Head of caudate nucleus (tissue), 42 donors: ENCODE measurements at regions not wholly inside any gene's neighbourhood (a gene's known extent, or its start where the extent isn't known, plus 50 kb on each side); places are given as distances from the start of the nearest gene placed in this dataset.

ENCODE experiments used
- DNase-seq, 42 donors: peaks; one replicate each; pipeline versions ENCODE4 v3.0.0 to v3.0.0-alpha.2; 2020 to 2021; ENCODE audit warnings: mixed read lengths in 7 of 42
- intact Hi-C: fragments of 100-400 bp; cut with DNase I; formaldehyde crosslinking; loops from one replicate; pipeline ENCODE4 v1.15.0; 2022

DNA sequence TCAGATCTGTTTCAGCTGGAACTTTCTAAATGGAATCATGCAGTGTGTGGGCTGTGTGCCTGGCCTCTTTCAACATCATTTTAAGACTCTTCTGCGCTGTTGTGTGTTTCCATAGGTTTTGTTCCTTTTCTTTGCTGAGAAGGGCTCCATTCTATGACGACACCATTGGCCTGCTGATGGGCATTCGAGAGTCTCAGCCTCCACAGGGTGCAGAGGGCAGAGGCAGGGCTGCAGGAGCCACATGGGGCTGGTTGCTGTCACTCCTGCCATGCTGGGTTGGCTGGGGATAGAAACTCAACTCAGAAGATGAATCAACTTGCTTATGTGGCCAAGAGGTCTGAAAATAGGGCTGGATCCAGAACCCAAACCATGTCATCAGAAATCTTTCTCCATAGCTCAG, 68.5 kb upstream of the SLCO4A1 start:
- intact Hi-C loops = no loop called here
- no peak for DNase-seq

DNA sequence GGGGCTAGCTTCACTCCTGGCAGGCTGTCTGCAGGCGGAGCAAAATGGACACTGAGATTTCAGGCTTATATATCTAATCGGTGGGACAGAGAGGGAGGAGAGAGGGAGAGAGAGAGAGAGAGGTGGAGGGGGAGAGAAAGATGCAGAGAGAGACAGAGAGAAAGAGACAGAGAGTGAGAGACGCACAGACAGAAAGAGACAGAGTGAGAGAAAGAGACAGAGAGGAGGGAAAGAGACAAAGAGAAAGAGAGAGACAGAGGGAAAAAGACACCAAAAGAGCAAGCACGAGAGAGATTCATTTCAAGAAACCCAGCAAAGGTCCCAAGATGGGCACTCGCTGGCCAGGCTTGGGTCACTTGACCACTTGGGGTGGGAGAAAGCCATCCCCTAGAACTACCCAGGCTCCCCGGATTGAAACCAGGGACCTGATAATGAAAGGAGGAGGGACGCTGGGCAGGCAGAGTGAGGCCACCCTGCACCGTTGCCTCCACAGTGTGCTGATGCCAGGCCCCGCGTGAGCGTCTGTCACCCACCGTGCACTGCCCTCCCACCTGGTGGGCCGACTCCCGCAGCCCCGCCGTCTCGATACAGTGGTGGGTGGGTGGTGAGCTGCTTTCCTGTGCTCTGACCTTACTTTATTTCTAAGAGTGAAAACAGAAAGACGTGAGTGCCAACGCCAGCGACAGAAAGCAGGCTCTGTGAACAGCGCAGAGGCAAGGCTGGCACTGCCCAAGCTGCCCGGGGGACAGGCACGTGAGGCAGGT, 67.9 kb upstream of the SLCO4A1 start:
- DNase-seq = no peak
- intact Hi-C loops = no loop called here

DNA sequence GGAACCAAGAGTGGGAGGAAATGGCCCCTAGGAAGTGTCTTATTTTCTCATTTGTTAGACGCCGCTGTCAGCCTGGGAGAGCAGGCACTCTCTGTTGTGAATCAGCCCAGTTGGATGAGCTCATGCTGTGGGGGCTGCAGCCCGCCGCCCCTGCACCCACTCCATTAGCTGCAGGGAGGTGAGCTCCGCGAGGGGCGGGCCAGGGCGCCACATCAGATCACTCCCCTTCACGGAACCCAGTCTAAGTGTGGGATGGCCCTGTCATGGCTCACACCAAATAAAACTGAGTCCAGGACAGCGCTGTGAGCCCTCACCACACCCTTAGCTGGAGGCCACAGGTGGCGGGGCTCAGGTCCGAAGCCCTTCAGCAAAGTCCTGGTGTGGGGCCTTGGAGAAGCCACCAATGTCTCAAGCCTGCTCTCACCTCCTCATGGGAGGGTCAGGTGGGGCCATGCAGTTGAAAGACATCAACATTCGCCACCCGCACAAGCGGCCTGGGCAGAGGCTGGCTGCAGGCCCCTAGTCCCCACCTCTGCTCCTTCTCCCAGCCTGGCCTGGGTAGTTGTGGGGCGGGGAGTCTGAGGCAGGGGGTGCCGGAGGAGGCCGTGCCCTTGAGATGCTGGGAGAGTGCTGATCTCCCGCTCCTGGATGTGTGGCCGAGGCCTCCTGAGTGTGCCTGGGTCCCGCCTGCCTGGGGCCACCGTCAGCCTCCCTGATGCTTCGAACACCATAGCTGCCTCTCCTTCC, 66.2 kb upstream of the SLCO4A1 start:
- DNase-seq = peak; percentile 16 to 88 (median 68)
- intact Hi-C loops = no loop called here

DNA sequence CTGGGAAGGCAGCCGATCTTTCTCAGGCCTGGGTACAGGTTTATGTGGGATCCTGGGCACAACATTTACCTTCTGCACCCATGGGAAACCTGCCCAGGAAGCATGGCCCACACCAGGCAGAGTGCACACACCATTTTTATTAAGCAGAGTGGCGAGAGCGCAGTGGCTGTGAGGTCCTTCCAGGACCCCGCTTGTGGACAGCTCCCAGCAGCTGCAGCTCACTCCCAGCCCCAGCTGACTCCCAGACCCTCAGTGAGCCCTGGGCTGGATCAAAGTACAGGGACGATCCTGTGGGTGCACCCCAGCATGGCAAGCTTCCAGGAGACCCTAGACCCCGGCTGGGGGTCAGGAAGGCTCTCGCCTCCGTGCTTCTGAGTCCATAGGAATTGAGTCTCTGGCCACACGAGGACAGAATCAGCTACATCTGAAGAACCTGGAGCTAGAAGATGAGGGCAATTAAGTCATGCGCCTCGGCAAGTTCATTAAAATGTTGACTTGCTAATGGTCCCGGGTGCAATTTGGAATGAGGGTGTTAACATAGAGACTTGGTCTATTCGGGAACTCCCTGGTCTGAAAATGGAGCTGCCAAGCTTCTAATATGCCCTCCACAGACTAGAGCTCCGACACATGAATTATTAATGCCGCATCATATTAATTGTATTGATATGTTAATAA, 65.4 kb upstream of the SLCO4A1 start:
- intact Hi-C loops = no loop called here
- no peak for DNase-seq

DNA sequence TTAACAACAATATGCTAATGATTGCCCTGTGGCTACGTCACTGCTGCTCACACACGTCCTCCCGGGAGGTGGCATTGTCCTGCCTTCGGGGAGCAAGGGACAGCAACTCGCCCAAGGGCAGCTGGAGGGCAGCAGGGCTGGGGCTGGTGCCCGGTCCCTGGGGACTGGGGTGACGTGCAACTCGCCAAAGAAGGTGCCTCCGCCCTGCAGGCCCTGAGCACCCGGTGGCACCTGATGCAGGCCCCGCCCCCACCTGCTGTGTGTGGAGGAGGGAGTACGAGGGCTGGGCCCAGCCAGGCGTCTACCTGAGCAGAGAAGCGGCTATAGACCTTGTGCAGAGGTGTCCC, 64.8 kb upstream of the SLCO4A1 start:
- intact Hi-C loops = no loop called here
- no peak for DNase-seq

DNA sequence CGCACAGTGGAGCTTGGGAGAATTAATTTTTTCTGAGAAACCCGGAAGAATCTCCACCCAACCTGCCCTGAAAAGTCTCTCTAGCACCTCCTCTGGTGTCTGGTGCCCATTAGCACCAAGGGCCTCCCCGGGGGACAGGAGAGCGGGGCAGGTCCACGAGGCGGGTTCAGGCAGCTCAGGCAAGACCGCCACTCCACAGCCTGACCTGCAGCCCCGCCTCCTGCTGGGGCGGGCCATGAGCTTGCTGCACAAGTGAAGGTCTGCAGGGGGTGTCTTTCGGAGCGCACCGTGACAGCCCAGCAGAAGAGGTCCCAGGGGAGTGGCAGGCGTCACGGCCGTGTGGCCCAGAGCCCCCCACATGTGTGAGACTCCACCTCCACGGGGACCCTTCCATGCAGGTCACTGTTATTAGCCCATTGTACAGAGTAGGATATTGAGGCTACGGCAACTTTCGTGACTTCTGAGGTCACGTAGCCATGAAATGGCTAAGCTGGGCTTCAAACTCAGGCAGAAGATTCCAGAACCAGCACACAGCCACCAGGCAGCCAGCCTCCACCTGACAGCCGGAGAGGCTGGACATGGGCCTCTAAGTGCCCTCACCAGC, 63.9 kb upstream of the SLCO4A1 start:
- intact Hi-C loops = no loop called here
- no peak for DNase-seq

DNA sequence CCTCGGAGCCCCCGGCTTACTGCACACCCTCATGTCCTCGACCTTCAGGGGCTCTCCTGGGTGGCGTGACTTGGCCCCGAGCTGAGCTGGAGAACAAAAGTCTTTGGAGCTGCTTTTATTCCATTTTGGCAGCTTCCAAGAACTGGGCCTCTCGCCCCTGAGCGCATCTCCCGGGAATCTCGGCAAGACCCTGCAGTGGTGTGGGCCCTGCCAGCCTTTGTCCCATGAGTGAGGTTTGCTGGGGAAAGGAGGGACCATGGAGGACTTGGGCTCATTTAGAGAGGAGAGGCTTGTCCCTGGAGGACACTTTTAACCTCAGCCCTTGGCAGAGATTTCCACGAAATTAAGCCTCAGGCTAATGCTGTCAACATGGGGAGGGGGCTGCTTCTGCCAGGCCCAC, 62.3 kb upstream of the SLCO4A1 start:
- intact Hi-C loops = no loop called here
- no peak for DNase-seq

DNA sequence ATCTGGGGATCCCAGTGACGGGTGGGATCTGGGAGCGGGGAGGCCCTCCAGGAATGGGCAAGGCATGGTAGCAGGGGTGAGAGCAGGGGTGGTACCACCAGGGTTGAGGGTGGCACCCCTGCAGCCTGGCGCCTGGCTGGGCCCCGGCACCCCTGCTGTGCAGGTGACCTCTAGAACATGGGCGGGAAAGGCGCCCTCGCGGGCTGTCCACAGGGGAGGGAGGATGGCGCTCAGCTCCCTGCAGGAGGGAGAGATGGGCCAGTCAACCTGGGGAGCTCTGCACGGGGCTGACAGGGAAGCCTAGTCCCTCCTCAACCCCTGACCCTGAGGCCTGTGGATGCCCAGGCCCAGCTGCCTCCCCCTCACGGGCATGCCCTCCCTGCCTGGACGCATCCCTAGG, 61.6 kb upstream of the SLCO4A1 start:
- DNase-seq = no peak
- intact Hi-C loops = no loop called here

DNA sequence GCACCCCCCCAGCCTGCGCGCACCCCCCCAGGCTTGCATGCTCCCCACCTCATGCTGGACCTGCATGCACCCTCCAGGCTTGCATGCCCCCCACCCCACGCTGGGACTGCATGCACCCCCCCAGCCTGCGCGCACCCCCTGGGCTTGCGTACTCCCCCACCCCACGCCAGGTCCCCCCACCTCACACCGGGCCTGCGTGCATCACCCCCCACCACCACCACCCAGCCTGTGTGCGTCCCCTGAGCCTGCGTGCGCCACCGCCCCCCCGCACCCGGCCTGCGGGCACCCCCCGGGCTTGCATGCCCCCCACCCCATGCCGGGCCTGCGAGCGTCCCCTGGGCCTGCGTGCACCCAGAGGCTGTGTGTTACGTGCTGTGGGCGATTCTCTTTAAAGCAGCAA, 61.0 kb upstream of the SLCO4A1 start:
- intact Hi-C loops = no loop called here
- DNase-seq = no peak

DNA sequence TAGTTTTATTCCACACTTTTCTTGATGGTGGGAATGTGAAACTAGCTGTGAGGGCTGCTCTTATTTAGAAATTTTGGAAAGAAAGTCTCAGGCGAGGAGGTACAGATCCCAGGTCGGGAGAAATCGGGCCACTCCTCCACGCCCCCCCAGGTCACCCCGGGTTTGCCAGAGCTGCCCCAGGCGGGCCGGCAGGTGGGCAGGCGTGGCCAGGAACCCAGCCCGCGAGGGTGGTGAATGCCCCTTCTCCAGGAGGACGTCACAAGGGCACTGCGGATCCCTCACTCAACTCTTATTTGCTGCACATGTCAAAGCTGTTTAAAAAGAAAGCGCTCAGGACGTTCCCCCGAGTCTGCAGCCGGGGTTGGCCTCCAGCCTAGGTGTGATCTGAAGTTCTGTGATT, 60.5 kb upstream of the SLCO4A1 start:
- DNase-seq = peak in 1 of 42 donors; percentile 53
- intact Hi-C loops = no loop called here

DNA sequence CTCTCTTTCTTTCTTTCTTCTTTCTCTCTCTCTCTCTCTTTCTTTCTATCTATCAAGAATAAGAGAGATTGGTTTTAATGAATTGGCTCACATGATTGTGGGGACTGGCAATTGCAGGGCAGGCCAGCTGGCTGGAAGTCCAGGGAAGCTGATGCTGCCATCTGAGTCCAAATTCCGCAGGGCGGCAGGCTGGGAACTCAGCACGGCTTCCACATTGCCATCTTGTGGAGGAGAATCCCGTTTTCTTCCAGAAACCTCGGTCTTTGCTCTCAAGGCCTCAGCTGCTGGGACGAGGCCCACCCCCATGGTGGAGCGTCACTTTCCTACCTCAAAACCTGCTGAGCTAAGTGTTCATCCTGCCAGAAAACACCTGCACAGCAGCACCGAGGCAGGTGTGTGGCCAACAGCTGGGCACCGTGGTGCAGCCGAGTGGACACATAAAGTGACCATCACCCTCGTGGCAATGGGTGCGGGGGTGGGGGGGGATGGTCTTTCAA, 58.8 kb upstream of the SLCO4A1 start:
- DNase-seq = peak in 38 of 42 donors; percentile 9 to 82 (median 50)
- intact Hi-C loops = no loop called here

DNA sequence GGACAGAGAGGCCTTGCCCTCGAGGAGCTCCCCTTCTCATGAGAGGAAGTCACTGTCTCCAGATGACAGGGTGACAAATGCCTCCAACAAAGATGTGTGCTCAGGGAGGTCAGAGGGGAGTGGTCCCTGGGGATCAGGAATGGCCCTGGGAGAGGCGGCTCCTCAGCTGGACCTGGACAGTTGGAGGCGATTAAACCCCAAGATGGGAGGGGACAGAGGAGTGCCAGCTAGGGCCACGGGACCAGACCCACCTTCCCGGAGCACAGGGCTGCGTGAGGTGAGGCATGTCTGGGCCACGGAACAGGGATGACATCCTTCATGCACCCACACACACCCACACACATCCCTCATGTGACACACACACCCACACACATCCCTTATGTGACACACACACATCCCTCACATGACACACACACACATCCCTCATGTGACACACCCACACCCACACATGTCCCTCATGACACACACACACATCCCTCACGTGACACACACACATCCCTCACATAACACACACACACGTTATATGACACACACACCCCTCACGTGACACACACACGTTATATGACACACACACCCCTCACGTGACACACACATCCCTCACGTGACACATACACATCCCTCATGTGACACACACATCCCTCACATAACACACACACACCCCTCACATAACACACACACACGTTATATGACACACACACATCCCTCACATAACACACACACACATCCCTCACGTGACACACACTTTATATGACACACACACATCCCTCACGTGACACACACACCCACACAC, 57.4 kb upstream of the SLCO4A1 start:
- peak in 5 of 42 donors; percentile 6 to 38 (median 23) for DNase-seq
- intact Hi-C loops = no loop called here

DNA sequence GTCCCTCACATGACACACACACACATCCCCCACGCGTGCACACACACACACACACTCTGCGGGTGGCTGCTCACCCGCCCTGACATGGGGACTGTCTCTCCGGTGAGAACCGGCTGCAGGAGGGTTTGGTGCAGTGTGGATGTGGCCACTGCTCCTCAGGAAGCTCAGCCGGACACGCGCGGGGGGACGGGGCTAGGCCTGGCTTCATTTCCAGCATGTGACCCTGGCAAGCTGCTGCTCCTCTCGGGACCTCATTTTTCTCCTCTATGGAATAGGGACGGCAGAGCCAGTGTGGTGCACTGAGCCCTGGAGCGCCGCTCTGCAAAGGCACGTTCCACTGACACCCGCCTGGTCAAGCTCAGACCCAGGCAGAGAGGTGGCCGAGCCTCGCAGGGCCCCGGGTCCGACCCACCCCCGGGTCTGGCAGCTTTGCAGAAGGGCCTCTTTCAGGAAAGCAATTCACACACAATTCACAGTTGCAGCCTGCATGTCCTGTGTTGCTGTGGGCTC, 56.8 kb upstream of the SLCO4A1 start:
- intact Hi-C loops = no loop called here
- no peak for DNase-seq

DNA sequence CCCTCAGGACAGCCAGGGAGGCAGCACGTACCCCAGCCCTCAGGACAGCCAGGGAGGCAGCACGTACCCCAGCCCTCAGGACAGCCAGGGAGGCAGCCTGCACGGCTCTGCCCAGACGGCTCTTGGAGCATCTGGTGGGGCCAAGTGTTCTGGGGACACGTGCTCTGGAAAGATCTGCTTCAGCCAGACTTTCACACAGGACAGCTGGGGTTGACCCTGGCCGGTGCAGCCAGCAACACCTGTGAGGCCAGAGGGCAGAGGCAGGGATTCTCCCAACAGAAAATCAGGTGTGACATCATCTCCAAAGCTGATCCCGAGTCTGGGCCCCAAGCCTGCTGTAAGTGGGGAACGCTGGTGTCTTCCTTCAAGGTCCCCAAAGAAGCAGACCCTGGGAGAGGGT, 55.5 kb upstream of the SLCO4A1 start:
- intact Hi-C loops = no loop called here
- DNase-seq = no peak

DNA sequence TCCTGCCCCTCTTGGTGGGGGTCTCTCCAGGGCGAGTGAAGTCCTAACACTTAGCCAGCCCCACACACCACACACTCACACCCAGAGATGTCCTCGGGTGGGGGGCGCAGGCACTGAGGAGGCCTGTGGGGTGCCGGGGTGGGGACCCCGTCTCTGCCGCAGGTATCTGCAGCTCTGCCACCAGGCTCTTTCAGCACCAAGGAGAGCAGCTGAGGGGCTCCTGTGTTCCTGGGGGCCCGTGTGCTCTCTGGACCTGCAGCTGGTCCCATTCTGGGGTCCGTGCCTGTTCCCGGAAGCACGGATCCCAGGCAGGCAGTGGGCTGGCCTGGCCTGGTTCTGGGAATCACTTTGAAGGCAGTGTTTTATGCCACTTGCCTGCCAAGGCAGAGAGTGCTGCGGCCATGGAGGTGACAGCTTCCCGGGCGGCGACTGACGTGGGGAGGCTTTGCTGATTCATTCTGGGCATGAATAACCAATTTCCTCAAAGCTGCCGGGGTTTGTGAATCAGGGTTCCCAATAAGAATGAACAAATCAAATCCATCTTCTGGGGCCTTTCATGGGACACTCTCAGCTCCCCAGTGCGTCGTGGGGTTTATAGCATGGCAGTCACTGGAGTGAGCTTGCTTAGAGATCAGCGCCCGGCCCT, 54.4 kb upstream of the SLCO4A1 start:
- peak in 2 of 42 donors; percentile 26 to 65 for DNase-seq
- intact Hi-C loops = no loop called here

DNA sequence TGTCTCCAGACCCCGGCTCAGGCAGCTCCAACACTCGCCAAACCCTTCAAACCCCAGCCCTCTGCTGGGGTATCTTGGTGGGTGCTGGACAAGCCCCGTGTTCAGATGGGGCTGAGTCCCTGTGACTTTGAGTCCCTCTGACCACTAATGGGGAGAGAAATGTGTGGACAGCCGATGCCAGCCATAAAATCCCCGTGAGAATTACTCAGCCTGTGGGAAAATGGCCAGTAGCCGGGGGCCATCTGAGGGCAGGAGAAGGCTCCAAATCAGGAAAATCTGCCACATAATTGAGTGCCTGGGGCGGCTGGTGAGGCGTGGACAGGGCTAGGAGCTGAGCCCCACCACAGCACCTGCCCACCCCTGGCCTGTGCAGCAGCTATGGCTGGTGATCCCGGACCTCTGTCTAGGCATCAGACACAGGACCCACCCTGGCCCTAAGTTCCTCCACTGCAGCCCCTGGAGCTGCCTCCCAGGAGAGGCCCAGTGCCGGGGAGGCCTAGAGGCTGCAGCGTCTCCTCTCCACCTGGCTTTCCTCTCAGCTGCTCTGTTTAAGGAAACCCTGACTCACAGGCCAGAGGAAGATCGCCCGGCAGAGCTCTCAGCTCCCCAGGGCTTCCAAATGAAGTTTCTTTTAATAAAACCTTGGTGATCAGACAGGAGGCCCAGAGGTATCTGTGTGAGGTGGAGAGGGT, 53.7 kb upstream of the SLCO4A1 start:
- DNase-seq = no peak
- intact Hi-C loops = no loop called here

DNA sequence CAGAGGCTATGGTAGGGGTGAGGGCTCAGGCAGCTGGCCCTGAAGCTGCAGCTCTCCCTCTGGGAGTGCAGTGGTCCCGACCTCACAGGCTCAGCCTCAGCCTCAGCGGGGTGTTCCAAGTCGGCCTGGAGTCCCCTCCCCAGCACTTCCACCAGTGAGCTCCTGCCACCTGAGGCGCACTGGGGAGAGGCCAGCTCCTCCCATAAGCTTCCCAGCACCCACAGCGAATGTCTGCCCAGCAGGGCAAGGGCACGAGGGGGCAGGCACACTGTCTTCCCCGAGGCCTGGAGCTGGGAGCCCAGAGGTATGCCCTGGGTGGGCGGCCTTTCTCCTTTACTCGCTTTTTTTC, 53.2 kb upstream of the SLCO4A1 start:
- no peak for DNase-seq

DNA sequence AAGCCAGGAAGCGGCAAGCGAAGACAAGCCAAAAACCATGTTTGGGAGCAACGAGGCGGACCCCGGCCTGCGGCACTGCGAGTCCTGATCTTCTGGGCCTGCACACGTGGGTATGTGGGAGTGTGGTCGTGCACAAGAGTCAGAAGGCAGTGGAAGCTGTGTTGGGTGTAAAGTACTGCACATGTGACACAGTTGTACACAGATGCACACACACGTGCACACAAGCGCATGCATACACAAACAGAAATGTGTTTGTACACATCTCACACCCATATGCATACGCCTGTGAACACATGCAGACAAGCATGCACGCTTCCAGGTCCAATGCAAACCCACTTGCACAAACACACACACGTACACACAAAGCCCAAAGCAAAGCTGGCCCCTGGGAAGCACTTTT, 52.6 kb upstream of the SLCO4A1 start:
- no peak for DNase-seq

More for the DNA sequence above, 53.2 kb upstream of the SLCO4A1 start:
- intact Hi-C loops = no loop called here

More for the DNA sequence above, 52.6 kb upstream of the SLCO4A1 start:
- intact Hi-C loops = no loop called here
